Neuronal stem cell (in vitro differentiated cells): ENCODE measurements at regions not wholly inside any gene's neighbourhood (a gene's known extent, or its start where the extent isn't known, plus 50 kb on each side); places are given as distances from the start of the nearest gene placed in this dataset.

Experiments
- DNase-seq: peaks from one replicate; pipeline ENCODE4 v3.0.0-alpha.2; 2013; ENCODE audit warnings: low spot score
- H2AFZ ChIP-seq: one replicate; pipeline ENCODE4 v1.6.1; 2013; ENCODE audit warnings: mild to moderate bottlenecking, low read length, inconsistent platforms
- H2AK5ac ChIP-seq: 2 replicates; pipeline ENCODE4 v1.6.1; 2013; ENCODE audit warnings: low read depth, mild to moderate bottlenecking, inconsistent platforms, low read length, moderate library complexity, mixed read lengths
- H2BK120ac ChIP-seq: 2 replicates; pipeline ENCODE4 v1.6.1; 2013; ENCODE audit warnings: low read depth, mild to moderate bottlenecking, inconsistent platforms, low read length, moderate library complexity, mixed read lengths
- H2BK12ac ChIP-seq: one replicate; pipeline ENCODE4 v1.6.1; 2013; ENCODE audit warnings: low read length, inconsistent platforms
- H2BK15ac ChIP-seq: 2 replicates; pipeline ENCODE4 v1.6.1; 2013; ENCODE audit warnings: mild to moderate bottlenecking, low read length, inconsistent platforms, mixed read lengths
- H2BK5ac ChIP-seq: one replicate; pipeline ENCODE4 v1.6.1; 2013; ENCODE audit warnings: inconsistent platforms, mild to moderate bottlenecking, low read length, moderate library complexity
- H3K14ac ChIP-seq: one replicate; pipeline ENCODE4 v1.6.1; 2013; ENCODE audit warnings: low read length, inconsistent platforms
- H3K18ac ChIP-seq: 2 replicates; pipeline ENCODE4 v1.6.1; 2013; ENCODE audit warnings: low read length, inconsistent platforms
- H3K23ac ChIP-seq: 2 replicates; pipeline ENCODE4 v1.6.1; 2013; ENCODE audit warnings: low read depth, mild to moderate bottlenecking, mixed read lengths, low read length, inconsistent platforms; ENCODE audit not compliant: poor library complexity
- H3K27ac ChIP-seq: replicated peaks from 3 replicates; pipeline ENCODE4 v1.5.1; 2013; ENCODE audit warnings: low read length, inconsistent platforms
- H3K27me3 ChIP-seq, 3 experiments: 2 replicates each; pipeline ENCODE4 v1.6.1; 2013; ENCODE audit warnings: low read length in 3 of 3, mild to moderate bottlenecking in 2 of 3, inconsistent platforms in 1 of 3, low read depth in 1 of 3, mixed read lengths in 1 of 3, moderate library complexity in 1 of 3; ENCODE audit not compliant: control insufficient read depth in 3 of 3, insufficient read depth in 3 of 3
- H3K36me3 ChIP-seq, 2 donors: replicated peaks in 1 of 2; 2 replicates each; pipeline ENCODE4 v1.6.1; 2013; ENCODE audit warnings: low read length in 2 of 2; ENCODE audit not compliant: control insufficient read depth in 2 of 2, insufficient read depth in 2 of 2
- H3K4ac ChIP-seq: 2 replicates; pipeline ENCODE4 v1.6.1; 2013; ENCODE audit warnings: inconsistent platforms, mild to moderate bottlenecking, low read length, moderate library complexity
- H3K4me1 ChIP-seq, 2 donors: 1 replicate in 1 of 2; 2 replicates in 1 of 2; pipeline ENCODE4 v1.6.1; 2013; ENCODE audit warnings: low read length in 2 of 2, low read depth in 1 of 2; ENCODE audit not compliant: control insufficient read depth in 2 of 2, insufficient read depth in 1 of 2
- H3K4me2 ChIP-seq: one replicate; pipeline ENCODE4 v1.6.1; 2013; ENCODE audit warnings: mild to moderate bottlenecking, low read length, inconsistent platforms; ENCODE audit not compliant: insufficient read depth, poor library complexity, severe bottlenecking
- H3K4me3 ChIP-seq, 2 donors: 2 replicates each; pipeline ENCODE4 v1.5.1; 2013; ENCODE audit warnings: low read length in 2 of 2, mild to moderate bottlenecking in 2 of 2, inconsistent platforms in 1 of 2, moderate library complexity in 1 of 2
- H3K79me1 ChIP-seq: one replicate; pipeline ENCODE4 v1.6.1; 2013; ENCODE audit warnings: low read depth, mild to moderate bottlenecking, inconsistent platforms, low read length, moderate library complexity
- H3K9ac ChIP-seq: one replicate; pipeline ENCODE4 v1.6.1; 2013; ENCODE audit warnings: mild to moderate bottlenecking, low read depth, low read length, inconsistent platforms; ENCODE audit not compliant: poor library complexity
- H3K9me3 ChIP-seq, 2 donors: replicated peaks in 1 of 2; 2 replicates each; pipeline versions ENCODE3 to v1.6.1; 2013; ENCODE audit warnings: low read length in 2 of 2, mild to moderate bottlenecking in 2 of 2, inconsistent platforms in 1 of 2, low read depth in 1 of 2, mixed read lengths in 1 of 2, moderate library complexity in 1 of 2; ENCODE audit not compliant: control insufficient read depth in 2 of 2, insufficient read depth in 1 of 2
- H4K8ac ChIP-seq: one replicate; pipeline ENCODE4 v1.6.1; 2013; ENCODE audit warnings: low read depth, mild to moderate bottlenecking, inconsistent platforms, low read length, moderate library complexity
- H4K91ac ChIP-seq: one replicate; pipeline ENCODE4 v1.6.1; 2013; ENCODE audit warnings: low read length, low read depth, mild to moderate bottlenecking, inconsistent platforms; ENCODE audit not compliant: poor library complexity
- WGBS, 2 donors: extraction: QIAGEN DNeasy Blood & Tissue Kit; methylation state at CpG; one replicate each; pipeline ENCODE4 v1.1.7; 2013; ENCODE audit warnings: missing lambda C conversion rate in 2 of 2, mixed read lengths in 1 of 2; ENCODE audit not compliant: insufficient read length in 2 of 2, insufficient replicate concordance in 1 of 2; ENCODE audit errors: extremely low coverage in 2 of 2; 5-methylcytosine and 5-hydroxymethylcytosine counted together

GRCh38 chr2:58914733-58915505, 673.8 kb upstream of the FANCL start:
- no peak overlapping the region for H2BK120ac ChIP-seq
- no CpG with 5 or more reads among the region's 6 CpGs for WGBS, 2 donors
- H4K91ac ChIP-seq, result no peak overlapping the region
- no peak overlapping the region for H3K14ac ChIP-seq
- no peak overlapping the region for H3K4me2 ChIP-seq
- no peak overlapping the region for H3K18ac ChIP-seq
- no peak overlapping the region for H2AFZ ChIP-seq
- H2BK15ac ChIP-seq, result no peak overlapping the region
- H3K79me1 ChIP-seq, result no peaks in the 10 kb centered on the region
- no peak overlapping the region for H3K4ac ChIP-seq
- no peak overlapping the region for H3K23ac ChIP-seq
- peak; percentile 3 for DNase-seq
- no peak overlapping the region for H2BK12ac ChIP-seq
- no peaks in the 10 kb centered on the region for H3K36me3 ChIP-seq
- no peak overlapping the region for H2BK5ac ChIP-seq
- H3K4me3 ChIP-seq, result no peak overlapping the region
- peaks cover 13 to 83% of the 10 kb centered on the region in 2 donors for H3K4me1 ChIP-seq
- no peak overlapping the region for H3K9ac ChIP-seq
- H4K8ac ChIP-seq, result no peak overlapping the region
- H3K27me3 ChIP-seq, result no peaks in the 10 kb centered on the region
- H3K27ac ChIP-seq, result no peak overlapping the region
- H2AK5ac ChIP-seq, result no peak overlapping the region
- no peaks in the 10 kb centered on the region for H3K9me3 ChIP-seq

- no peak overlapping the region for H2BK5ac ChIP-seq
- H3K36me3 ChIP-seq, result no peaks in the 10 kb centered on the region
- H3K14ac ChIP-seq, result no peak overlapping the region
- H4K8ac ChIP-seq, result no peak overlapping the region
- no peaks in the 10 kb centered on the region for H3K27me3 ChIP-seq
- no peaks in the 10 kb centered on the region for H3K79me1 ChIP-seq
- H2AK5ac ChIP-seq, result no peak overlapping the region
- no peak overlapping the region for H2BK15ac ChIP-seq
- H4K91ac ChIP-seq, result no peak overlapping the region
- H3K9me3 ChIP-seq, result no peaks in the 10 kb centered on the region
- no peak overlapping the region for H3K4ac ChIP-seq
- no CpG with 5 or more reads among the region's 6 CpGs for WGBS, 2 donors
- H2BK120ac ChIP-seq, result no peak overlapping the region
- no peak overlapping the region for H3K18ac ChIP-seq
- DNase-seq, result peak; percentile 48
- peak overlapping the region; percentile 66 for H2AFZ ChIP-seq
- H3K27ac ChIP-seq, result peak overlapping the region; percentile 15
- no peak overlapping the region for H3K23ac ChIP-seq
- no peak overlapping the region for H3K9ac ChIP-seq
- no peak overlapping the region for H3K4me3 ChIP-seq
- no peak overlapping the region for H2BK12ac ChIP-seq
- no peak overlapping the region for H3K4me2 ChIP-seq
- peaks cover 7 to 71% of the 10 kb centered on the region in 2 donors for H3K4me1 ChIP-seq
Observed at GRCh38 chr2:58913082-58913726, 672.1 kb upstream of the FANCL start.

GRCh38 chr2:58911877-58912276, 670.8 kb upstream of the FANCL start:
- Histone ChIP-seq H2BK5ac (no peak overlapping the region), H2BK12ac (no peak overlapping the region), H3K9ac (no peak overlapping the region), H3K4me3 (no peak overlapping the region), H3K23ac (no peak overlapping the region), H4K8ac (no peak overlapping the region), H3K9me3 (no peaks in the 10 kb centered on the region), H3K27ac (no peak overlapping the region), H3K4ac (no peak overlapping the region), H2AFZ (peak overlapping the region; percentile 3), H3K79me1 (no peaks in the 10 kb centered on the region), H3K4me2 (no peak overlapping the region), H3K14ac (no peak overlapping the region), H3K36me3 (no peaks in the 10 kb centered on the region), H2BK15ac (no peak overlapping the region), H2BK120ac (no peak overlapping the region), H2AK5ac (no peak overlapping the region), H3K27me3 (no peaks in the 10 kb centered on the region), H3K18ac (no peak overlapping the region), H4K91ac (no peak overlapping the region), H3K4me1 (peaks cover 7 to 60% of the 10 kb centered on the region in 2 donors)
- no CpG with 5 or more reads among the region's 1 CpG for WGBS, 2 donors
- DNase-seq, result no peak

GRCh38 chr2:58908501-58909154, 667.5 kb upstream of the FANCL start:
- no CpG with 5 or more reads among the region's 2 CpGs for WGBS, 2 donors
- Histone ChIP-seq H3K9me3 (no peaks in the 10 kb centered on the region), H3K4me3 (no peak overlapping the region), H3K23ac (no peak overlapping the region), H3K27ac (no peak overlapping the region), H3K14ac (no peak overlapping the region), H2BK5ac (no peak overlapping the region), H3K9ac (no peak overlapping the region), H3K36me3 (no peaks in the 10 kb centered on the region), H3K18ac (no peak overlapping the region), H3K27me3 (no peaks in the 10 kb centered on the region), H4K8ac (no peak overlapping the region), H3K4ac (no peak overlapping the region), H2BK120ac (no peak overlapping the region), H2BK15ac (no peak overlapping the region), H3K4me1 (peaks cover 6 to 28% of the 10 kb centered on the region in 2 donors), H3K79me1 (no peaks in the 10 kb centered on the region), H3K4me2 (no peak overlapping the region), H2AFZ (no peak overlapping the region), H2AK5ac (no peak overlapping the region), H2BK12ac (no peak overlapping the region), H4K91ac (no peak overlapping the region)
- DNase-seq, result no peak
